K562 (cell line): ENCODE measurements at regions not wholly inside any gene's neighbourhood (a gene's known extent, or its start where the extent isn't known, plus 50 kb on each side); places are given as distances from the start of the nearest gene placed in this dataset.

Experiments used
- CHD2 ChIP-seq: IDR thresholded peaks from 2 replicates; pipeline ENCODE4 v1.6.1; 2011; ENCODE audit warnings: low read depth, low read length
- POLR2AphosphoS5 ChIP-seq: IDR thresholded peaks from 2 replicates; pipeline ENCODE4 v1.6.1; 2011; ENCODE audit warnings: mild to moderate bottlenecking, low read depth, low read length, moderate library complexity; ENCODE audit not compliant: control insufficient read depth, insufficient read depth
- RAD21 ChIP-seq, 2 experiments: fragments of 250-450 bp in 1 of 2; fragments of 450-650 bp in 1 of 2; sonication (Bioruptor Pico) in 1 of 2; formaldehyde crosslinking in 1 of 2; IDR thresholded peaks in 1 of 2; conservative IDR thresholded peaks in 1 of 2; 2 replicates each; pipeline versions ENCODE4 v1.4.0 to v1.8.0; 2020 to 2022; ENCODE audit warnings: mild to moderate bottlenecking in 2 of 2, moderate library complexity in 1 of 2
- ZBTB26 ChIP-seq: fragments of 450-650 bp; formaldehyde crosslinking; IDR thresholded peaks from 2 replicates; pipeline ENCODE4 v1.4.0; 2022; ENCODE audit warnings: missing genetic modification characterization
- ZC3H11A ChIP-seq: IDR thresholded peaks from 2 replicates; pipeline ENCODE4 v1.6.1; 2012; ENCODE audit warnings: low read depth, low read length, improper control_type of control experiment
- TF ChIP-seq, protein P1 (sequence below), 3 experiments: IDR thresholded peaks in 2 of 3; conservative IDR thresholded peaks in 1 of 3; 2 replicates each; pipeline ENCODE4 v1.5.1; 2011 to 2012; ENCODE audit warnings: low read length in 3 of 3, mild to moderate bottlenecking in 3 of 3, control low read depth in 2 of 3, improper control_type of control experiment in 1 of 3, inconsistent platforms in 1 of 3, low read depth in 1 of 3, mixed read lengths in 1 of 3, moderate library complexity in 1 of 3; ENCODE audit not compliant: insufficient read depth in 2 of 3

DNA sequence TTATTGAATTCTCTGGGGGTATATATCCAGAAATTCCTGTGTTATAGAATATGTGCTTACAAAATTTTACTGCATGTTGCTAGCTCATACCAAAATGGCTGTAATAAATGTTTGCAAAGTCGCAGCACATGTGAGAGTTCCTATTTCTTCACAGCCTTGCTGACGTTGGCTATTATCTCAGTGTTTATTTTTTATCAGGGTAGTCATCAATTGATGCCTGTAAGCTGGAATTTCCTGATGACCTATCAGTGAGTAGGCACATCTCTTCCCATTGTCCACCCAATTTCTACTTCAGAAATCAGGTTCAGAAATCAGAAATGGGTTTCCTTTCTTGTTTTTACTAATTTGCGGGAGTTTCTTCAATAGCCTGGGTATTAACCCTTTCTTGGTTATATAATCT lies 268.1 kb upstream of the FZD8 start:
- no peak for TF ChIP-seq POLR2AphosphoS5
- TF ChIP-seq ZC3H11A = no peak
- TF ChIP-seq ZBTB26 = no peak
- no peak for TF ChIP-seq CHD2
- TF ChIP-seq RAD21 (CRISPR knock-in tag; conservative IDR thresholded peaks at IDR 0.05 in 1 of 2, IDR thresholded peaks at IDR 0.05 in 1 of 2) = no peak
- TF ChIP-seq, protein P1, sequence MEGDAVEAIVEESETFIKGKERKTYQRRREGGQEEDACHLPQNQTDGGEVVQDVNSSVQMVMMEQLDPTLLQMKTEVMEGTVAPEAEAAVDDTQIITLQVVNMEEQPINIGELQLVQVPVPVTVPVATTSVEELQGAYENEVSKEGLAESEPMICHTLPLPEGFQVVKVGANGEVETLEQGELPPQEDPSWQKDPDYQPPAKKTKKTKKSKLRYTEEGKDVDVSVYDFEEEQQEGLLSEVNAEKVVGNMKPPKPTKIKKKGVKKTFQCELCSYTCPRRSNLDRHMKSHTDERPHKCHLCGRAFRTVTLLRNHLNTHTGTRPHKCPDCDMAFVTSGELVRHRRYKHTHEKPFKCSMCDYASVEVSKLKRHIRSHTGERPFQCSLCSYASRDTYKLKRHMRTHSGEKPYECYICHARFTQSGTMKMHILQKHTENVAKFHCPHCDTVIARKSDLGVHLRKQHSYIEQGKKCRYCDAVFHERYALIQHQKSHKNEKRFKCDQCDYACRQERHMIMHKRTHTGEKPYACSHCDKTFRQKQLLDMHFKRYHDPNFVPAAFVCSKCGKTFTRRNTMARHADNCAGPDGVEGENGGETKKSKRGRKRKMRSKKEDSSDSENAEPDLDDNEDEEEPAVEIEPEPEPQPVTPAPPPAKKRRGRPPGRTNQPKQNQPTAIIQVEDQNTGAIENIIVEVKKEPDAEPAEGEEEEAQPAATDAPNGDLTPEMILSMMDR (IDR thresholded peaks at IDR 0.05 in 2 of 3, conservative IDR thresholded peaks at IDR 0.05 in 1 of 3; ENCODE audit: insufficient read depth in 2 of 3, low read depth in 1 of 3, low read length in 3 of 3) = no peak
